Neuron (in vitro differentiated cells): ENCODE measurements at regions not wholly inside any gene's neighbourhood (a gene's known extent, or its start where the extent isn't known, plus 50 kb on each side); places are given as distances from the start of the nearest gene placed in this dataset.
"Not testable (repeated sequence)": the region's sequence is repeated elsewhere in the genome, so short reads cannot be mapped to it uniquely, and the experiment has no call there.

Experiments
- H2AFZ ChIP-seq: one replicate; pipeline ENCODE4 v1.6.1; 2013; ENCODE audit warnings: low read depth, mild to moderate bottlenecking, inconsistent platforms, low read length, moderate library complexity
- H3K27me3 ChIP-seq: one replicate; pipeline ENCODE4 v1.6.1; 2013; ENCODE audit warnings: low read length; ENCODE audit not compliant: insufficient read depth
- H3K36me3 ChIP-seq: one replicate; pipeline ENCODE4 v1.6.1; 2013; ENCODE audit warnings: low read length; ENCODE audit not compliant: insufficient read depth
- H3K4me1 ChIP-seq: one replicate; pipeline ENCODE4 v1.6.1; 2013; ENCODE audit warnings: low read length; ENCODE audit not compliant: insufficient read depth
- H3K4me3 ChIP-seq: 2 replicates; pipeline ENCODE4 v1.5.1; 2013; ENCODE audit warnings: mild to moderate bottlenecking, low read length, moderate library complexity
- H3K9me3 ChIP-seq: one replicate; pipeline ENCODE4 v1.6.1; 2013; ENCODE audit warnings: low read length

GRCh38 chr4:81599742-81600380 is 128.2 kb upstream of the RASGEF1B start:
- H2AFZ ChIP-seq, result no peak overlapping the region
- no peaks in the 10 kb centered on the region for H3K9me3 ChIP-seq
- H3K27me3 ChIP-seq, result no peaks in the 10 kb centered on the region
- H3K4me1 ChIP-seq, result peaks cover 10% of the 10 kb centered on the region
- no peak overlapping the region for H3K4me3 ChIP-seq
- H3K36me3 ChIP-seq, result no peaks in the 10 kb centered on the region

GRCh38 chr4:81595798-81596610 is 124.3 kb upstream of the RASGEF1B start:
- H3K4me3 ChIP-seq, result no peak overlapping the region

GRCh38 chr4:81595287-81595686 is 123.6 kb upstream of the RASGEF1B start:
- Histone ChIP-seq H3K9me3 (no peaks in the 10 kb centered on the region), H3K27me3 (no peaks in the 10 kb centered on the region), H2AFZ (no peak overlapping the region), H3K4me1 (no peaks in the 10 kb centered on the region), H3K36me3 (no peaks in the 10 kb centered on the region), H3K4me3 (no peak overlapping the region)

More at GRCh38 chr4:81595798-81596610, 124.3 kb upstream of the RASGEF1B start:
- no peak overlapping the region for H2AFZ ChIP-seq
- H3K27me3 ChIP-seq, result no peaks in the 10 kb centered on the region
- H3K4me1 ChIP-seq, result peaks cover 6% of the 10 kb centered on the region
- no peaks in the 10 kb centered on the region for H3K9me3 ChIP-seq
- H3K36me3 ChIP-seq, result no peaks in the 10 kb centered on the region

GRCh38 chr4:81594490-81595159 is 122.9 kb upstream of the RASGEF1B start:
- no peaks in the 10 kb centered on the region for H3K4me1 ChIP-seq
- H3K36me3 ChIP-seq, result no peaks in the 10 kb centered on the region
- no peak overlapping the region for H2AFZ ChIP-seq
- H3K9me3 ChIP-seq, result no peaks in the 10 kb centered on the region
- no peak overlapping the region for H3K4me3 ChIP-seq
- no peaks in the 10 kb centered on the region for H3K27me3 ChIP-seq

GRCh38 chr4:81592701-81593100 is 121.0 kb upstream of the RASGEF1B start:
- no peaks in the 10 kb centered on the region for H3K36me3 ChIP-seq
- H3K4me1 ChIP-seq, result no peaks in the 10 kb centered on the region
- H3K27me3 ChIP-seq, result no peaks in the 10 kb centered on the region
- H3K4me3 ChIP-seq, result no peak overlapping the region
- H3K9me3 ChIP-seq, result no peaks in the 10 kb centered on the region
- H2AFZ ChIP-seq, result no peak overlapping the region

- no peak overlapping the region for H2AFZ ChIP-seq
- H3K9me3 ChIP-seq, result no peaks in the 10 kb centered on the region
- no peak overlapping the region for H3K4me3 ChIP-seq
- no peaks in the 10 kb centered on the region for H3K27me3 ChIP-seq
- no peaks in the 10 kb centered on the region for H3K4me1 ChIP-seq
- no peaks in the 10 kb centered on the region for H3K36me3 ChIP-seq
These were observed 118.9 kb upstream of the RASGEF1B start for GRCh38 chr4:81590596-81590995.

- no peaks in the 10 kb centered on the region for H3K9me3 ChIP-seq
- H3K27me3 ChIP-seq, result no peaks in the 10 kb centered on the region
- no peaks in the 10 kb centered on the region for H3K36me3 ChIP-seq
- H2AFZ ChIP-seq, result no peak overlapping the region
- H3K4me1 ChIP-seq, result no peaks in the 10 kb centered on the region
- H3K4me3 ChIP-seq, result no peak overlapping the region
These were observed 117.6 kb upstream of the RASGEF1B start for GRCh38 chr4:81589262-81589661.

GRCh38 chr4:81586706-81587105 is 115.0 kb upstream of the RASGEF1B start:
- Histone ChIP-seq H3K9me3 (no peaks in the 10 kb centered on the region), H3K36me3 (no peaks in the 10 kb centered on the region), H3K27me3 (no peaks in the 10 kb centered on the region), H2AFZ (no peak overlapping the region), H3K4me1 (no peaks in the 10 kb centered on the region), H3K4me3 (no peak overlapping the region)

- H3K4me1 ChIP-seq, H3K36me3 ChIP-seq, H3K9me3 ChIP-seq, H2AFZ ChIP-seq, H3K27me3 ChIP-seq, H3K4me3 ChIP-seq: not testable (repeated sequence)
These were observed 109.3 kb upstream of the RASGEF1B start for GRCh38 chr4:81580994-81581374.

- H3K36me3 ChIP-seq, result no peaks in the 10 kb centered on the region
- no peaks in the 10 kb centered on the region for H3K4me1 ChIP-seq
- no peak overlapping the region for H3K4me3 ChIP-seq
- no peaks in the 10 kb centered on the region for H3K9me3 ChIP-seq
- no peak overlapping the region for H2AFZ ChIP-seq
- H3K27me3 ChIP-seq, result no peaks in the 10 kb centered on the region
These were observed 108.8 kb upstream of the RASGEF1B start for GRCh38 chr4:81580346-81580993.

- no peak overlapping the region for H2AFZ ChIP-seq
- no peaks in the 10 kb centered on the region for H3K9me3 ChIP-seq
- H3K27me3 ChIP-seq, result no peaks in the 10 kb centered on the region
- no peaks in the 10 kb centered on the region for H3K4me1 ChIP-seq
- H3K36me3 ChIP-seq, result no peaks in the 10 kb centered on the region
- H3K4me3 ChIP-seq, result no peak overlapping the region
These were observed 105.7 kb upstream of the RASGEF1B start for GRCh38 chr4:81577392-81577791.

- no peak overlapping the region for H3K4me3 ChIP-seq
- H3K36me3 ChIP-seq, result no peaks in the 10 kb centered on the region
- H2AFZ ChIP-seq, result no peak overlapping the region
- H3K27me3 ChIP-seq, result no peaks in the 10 kb centered on the region
- H3K4me1 ChIP-seq, result no peaks in the 10 kb centered on the region
- H3K9me3 ChIP-seq, result no peaks in the 10 kb centered on the region
These were observed 103.3 kb upstream of the RASGEF1B start for GRCh38 chr4:81574991-81575390.

- H3K9me3 ChIP-seq, result no peaks in the 10 kb centered on the region
- no peak overlapping the region for H3K4me3 ChIP-seq
- H2AFZ ChIP-seq, result no peak overlapping the region
- H3K4me1 ChIP-seq, result no peaks in the 10 kb centered on the region
- no peaks in the 10 kb centered on the region for H3K27me3 ChIP-seq
- H3K36me3 ChIP-seq, result no peaks in the 10 kb centered on the region
These were observed 102.1 kb upstream of the RASGEF1B start for GRCh38 chr4:81573840-81574239.
